Activated T-helper 2 cell treated with anti-CD3 and anti-CD28 coated beads, Interferon-gamma antibody, Interleukin-2, Interleukin-4, amounts not matched to agents 10 μg/mL and 5 μg/mL and 100 μg/mL, durations not matched to agents 14 hours and 24 hours and 36 hours (primary cell): ENCODE measurements at regions not wholly inside any gene's neighbourhood (a gene's known extent, or its start where the extent isn't known, plus 50 kb on each side); places are given as distances from the start of the nearest gene placed in this dataset.
"Not testable (repeated sequence)": the region's sequence is repeated elsewhere in the genome, so short reads cannot be mapped to it uniquely, and the experiment has no call there.

ENCODE experiments used
- DNase-seq: peaks from one replicate; pipeline ENCODE4 v3.0.0; 2021; ENCODE audit warnings: low spot score
- H3K27ac Mint-ChIP-seq: one replicate; pipeline ENCODE4 v1.8.0; 2021; ENCODE audit warnings: mixed read lengths
- H3K27me3 Mint-ChIP-seq: one replicate; pipeline ENCODE4 v1.8.0; 2021; ENCODE audit warnings: low read depth, mixed read lengths
- H3K36me3 Mint-ChIP-seq: one replicate; pipeline ENCODE4 v1.8.0; 2021; ENCODE audit warnings: low read depth, mixed read lengths
- H3K4me1 Mint-ChIP-seq: one replicate; pipeline ENCODE4 v1.8.0; 2021; ENCODE audit warnings: low read depth, mixed read lengths
- H3K4me3 Mint-ChIP-seq: one replicate; pipeline ENCODE4 v1.8.0; 2021; ENCODE audit warnings: low read depth, mild to moderate bottlenecking, moderate library complexity, mixed read lengths
- H3K9me3 Mint-ChIP-seq: one replicate; pipeline ENCODE4 v1.8.0; 2021; ENCODE audit warnings: mixed read lengths
- intact Hi-C: fragments of 100-400 bp; cut with micrococcal nuclease; formaldehyde crosslinking; loops from one replicate; pipeline ENCODE4 v1.15.1; 2023

DNA sequence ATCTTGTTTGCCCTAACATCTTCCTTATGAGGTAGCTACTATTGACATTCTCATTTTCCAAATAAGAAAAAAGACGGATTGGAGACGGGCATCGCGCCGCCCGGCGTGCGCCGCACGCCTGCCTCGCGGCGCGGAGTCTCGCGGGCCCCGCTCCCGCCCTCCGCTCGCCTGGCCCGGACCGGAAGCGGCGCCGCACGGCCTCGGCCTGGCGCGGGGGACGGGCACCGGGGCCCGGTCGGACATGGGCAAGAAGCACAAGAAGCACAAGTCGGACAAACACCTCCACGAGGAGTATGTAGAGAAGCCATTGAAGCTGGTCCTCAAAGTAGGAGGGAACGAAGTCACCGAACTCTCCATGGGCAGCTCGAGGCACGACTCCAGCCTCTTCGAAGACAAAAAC, 112.0 kb downstream of the IL12A start:
- H3K27ac Mint-ChIP-seq: no peak overlapping the region
- no peaks in the 10 kb centered on the region for H3K9me3 Mint-ChIP-seq
- peaks cover 3% of the 10 kb centered on the region for H3K27me3 Mint-ChIP-seq
- intact Hi-C loops: no loop called here
- H3K4me1 Mint-ChIP-seq: peaks cover 5% of the 10 kb centered on the region
- no peak overlapping the region for H3K4me3 Mint-ChIP-seq
- no peaks in the 10 kb centered on the region for H3K36me3 Mint-ChIP-seq
- no peak for DNase-seq

DNA sequence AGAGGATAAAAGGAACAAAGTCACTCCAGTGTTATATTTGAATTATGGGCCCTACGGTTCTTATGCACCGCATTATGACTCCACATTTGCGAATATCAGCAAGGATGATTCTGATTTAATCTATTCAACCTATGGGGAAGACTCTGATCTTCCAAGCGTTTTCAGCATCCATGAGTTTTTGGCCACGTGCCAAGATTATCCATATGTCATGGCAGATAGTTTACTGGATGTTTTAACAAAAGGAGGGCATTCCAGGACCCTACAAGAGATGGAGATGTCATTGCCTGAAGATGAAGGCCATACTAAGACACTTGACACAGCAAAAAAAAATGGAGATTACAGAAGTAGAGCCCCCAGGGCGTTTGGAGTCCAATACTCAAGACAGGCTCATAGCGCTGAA, 113.4 kb downstream of the IL12A start:
- H3K36me3 Mint-ChIP-seq, H3K4me3 Mint-ChIP-seq, DNase-seq, intact Hi-C loops, H3K27me3 Mint-ChIP-seq, H3K4me1 Mint-ChIP-seq, H3K27ac Mint-ChIP-seq, H3K9me3 Mint-ChIP-seq: not testable (repeated sequence)

DNA sequence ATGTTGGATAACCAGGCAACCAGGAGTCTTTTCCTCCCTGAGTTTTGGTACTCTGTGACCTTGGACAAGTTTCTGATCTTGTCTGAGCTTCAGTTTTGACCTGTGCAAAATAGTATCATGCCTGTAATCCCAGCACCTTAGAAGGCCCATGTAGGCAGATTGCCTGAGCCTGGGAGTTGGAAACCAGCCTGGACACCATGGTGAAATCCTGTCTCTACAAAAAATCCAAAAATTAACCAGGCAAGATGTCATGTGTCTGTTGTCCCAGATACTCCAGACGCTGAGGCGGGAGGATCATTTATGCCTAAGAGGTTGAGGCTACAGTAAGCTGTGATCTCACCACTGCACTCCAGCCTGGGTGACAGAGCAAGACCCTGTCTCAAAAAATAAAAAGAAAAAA, 114.8 kb downstream of the IL12A start:
- intact Hi-C loops: no loop called here
- peaks cover 5% of the 10 kb centered on the region for H3K4me1 Mint-ChIP-seq
- H3K9me3 Mint-ChIP-seq: no peaks in the 10 kb centered on the region
- peaks cover 14% of the 10 kb centered on the region for H3K27me3 Mint-ChIP-seq
- no peak overlapping the region for H3K4me3 Mint-ChIP-seq
- H3K36me3 Mint-ChIP-seq: no peaks in the 10 kb centered on the region
- no peak for DNase-seq
- H3K27ac Mint-ChIP-seq: no peak overlapping the region

DNA sequence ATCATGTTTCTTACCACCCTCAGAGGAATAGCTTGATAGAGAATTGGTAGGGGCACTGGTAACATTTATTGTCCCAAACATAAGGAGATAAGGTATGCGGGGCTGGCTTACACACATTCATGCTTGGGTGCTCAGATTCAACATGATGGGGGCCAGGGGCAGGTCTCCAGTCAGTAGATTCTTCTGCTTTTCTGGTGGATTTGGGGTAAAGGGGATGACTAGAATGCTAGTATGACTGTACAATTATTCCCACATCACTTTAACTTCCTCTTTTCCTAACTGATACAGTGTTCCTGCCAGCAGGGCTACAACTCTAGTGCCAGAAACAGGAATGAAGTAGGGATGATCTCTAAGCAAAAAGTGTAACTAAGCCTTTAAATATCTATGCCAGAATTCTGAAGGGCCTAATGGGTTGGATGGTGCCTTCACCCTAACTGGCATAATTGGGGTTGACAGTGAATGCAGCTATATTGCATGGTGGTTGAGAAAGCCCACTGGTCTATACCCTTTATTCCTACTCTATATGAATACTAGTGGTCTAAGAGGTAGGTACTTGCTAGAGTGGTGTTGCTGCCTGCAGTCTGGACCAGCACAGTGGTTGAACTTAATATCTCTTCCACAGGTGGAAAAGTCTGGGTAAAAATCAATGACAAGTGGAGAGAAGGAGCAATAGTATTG, 117.4 kb downstream of the IL12A start:
- no peak for DNase-seq
- Mint-ChIP-seq H3K9me3 (no peaks in the 10 kb centered on the region), H3K4me3 (no peak overlapping the region), H3K27me3 (peaks cover 12% of the 10 kb centered on the region), H3K27ac (no peak overlapping the region), H3K4me1 (no peaks in the 10 kb centered on the region), H3K36me3 (no peaks in the 10 kb centered on the region)
- intact Hi-C loops: no loop called here

DNA sequence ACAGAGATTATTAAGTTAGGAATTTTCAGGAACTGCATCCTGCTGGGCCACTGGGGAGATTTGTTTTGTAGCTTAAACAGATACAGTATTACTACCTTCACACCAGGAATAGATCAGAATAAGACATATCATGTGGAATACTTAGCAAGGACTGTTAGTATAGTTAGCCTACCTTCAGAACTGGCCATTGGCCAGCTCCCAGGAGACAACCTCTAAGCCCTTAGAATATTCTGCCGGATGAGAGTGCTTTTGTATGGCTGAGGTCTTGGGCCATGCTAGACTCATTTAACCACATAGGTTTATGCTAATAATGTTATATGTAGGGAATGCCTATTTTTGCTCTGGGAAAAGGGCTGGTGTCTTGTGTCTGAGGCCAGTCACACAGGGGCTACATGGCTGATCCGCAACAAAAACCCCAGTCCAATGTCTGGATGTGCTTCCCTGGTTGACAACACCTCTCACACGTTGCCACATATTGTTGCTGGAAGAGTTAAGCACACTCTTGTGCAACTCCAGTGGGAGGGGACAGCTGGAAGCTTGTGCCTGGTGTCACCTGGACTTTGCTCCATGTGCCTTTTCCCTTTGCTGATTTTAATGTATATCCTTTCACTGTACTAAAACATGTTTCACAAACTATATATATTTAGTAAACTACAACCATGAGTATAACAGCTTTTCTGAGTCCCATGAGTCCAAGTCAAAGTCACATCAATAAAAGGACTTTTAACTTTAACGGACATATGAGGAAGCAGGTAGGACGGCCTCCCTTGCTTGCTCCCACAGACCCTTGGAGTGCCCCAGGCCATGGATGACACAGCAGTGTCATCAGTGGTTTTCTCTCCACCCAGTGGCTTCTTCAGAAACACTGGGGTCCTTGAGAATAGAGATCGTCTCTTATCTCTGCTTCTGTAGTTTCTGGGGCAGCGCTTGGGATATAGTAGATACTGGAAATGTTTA, 118.0 kb upstream of the C3orf80 start:
- intact Hi-C loops: no loop called here
- H3K36me3 Mint-ChIP-seq: no peaks in the 10 kb centered on the region
- H3K27ac Mint-ChIP-seq: no peak overlapping the region
- H3K27me3 Mint-ChIP-seq: peaks cover 17% of the 10 kb centered on the region
- no peaks in the 10 kb centered on the region for H3K4me1 Mint-ChIP-seq
- H3K4me3 Mint-ChIP-seq: no peak overlapping the region
- H3K9me3 Mint-ChIP-seq: no peaks in the 10 kb centered on the region
- no peak for DNase-seq

DNA sequence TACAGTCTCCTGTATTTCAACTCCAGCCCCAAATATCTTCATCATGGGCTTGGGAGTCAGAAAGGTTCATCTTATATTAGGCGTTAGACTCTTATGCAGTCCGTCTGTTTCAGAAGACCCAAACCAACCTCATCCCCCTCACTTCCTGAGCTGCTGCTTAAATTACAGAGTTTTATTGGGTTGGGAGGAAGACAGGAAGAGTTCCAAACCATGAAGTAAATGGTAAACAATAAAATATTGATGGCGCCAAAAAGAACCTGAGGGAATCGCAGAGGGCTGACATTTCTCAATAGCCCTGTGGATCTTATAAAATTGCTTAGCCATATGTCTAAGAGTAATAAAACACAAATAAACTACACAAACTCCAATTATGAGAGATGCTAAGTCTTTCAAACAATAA, 116.9 kb upstream of the C3orf80 start:
- intact Hi-C loops: no loop called here
- H3K4me1 Mint-ChIP-seq: no peaks in the 10 kb centered on the region
- no peaks in the 10 kb centered on the region for H3K9me3 Mint-ChIP-seq
- no peak overlapping the region for H3K4me3 Mint-ChIP-seq
- H3K27me3 Mint-ChIP-seq: peaks cover 27% of the 10 kb centered on the region
- no peaks in the 10 kb centered on the region for H3K36me3 Mint-ChIP-seq
- H3K27ac Mint-ChIP-seq: no peak overlapping the region
- no peak for DNase-seq

DNA sequence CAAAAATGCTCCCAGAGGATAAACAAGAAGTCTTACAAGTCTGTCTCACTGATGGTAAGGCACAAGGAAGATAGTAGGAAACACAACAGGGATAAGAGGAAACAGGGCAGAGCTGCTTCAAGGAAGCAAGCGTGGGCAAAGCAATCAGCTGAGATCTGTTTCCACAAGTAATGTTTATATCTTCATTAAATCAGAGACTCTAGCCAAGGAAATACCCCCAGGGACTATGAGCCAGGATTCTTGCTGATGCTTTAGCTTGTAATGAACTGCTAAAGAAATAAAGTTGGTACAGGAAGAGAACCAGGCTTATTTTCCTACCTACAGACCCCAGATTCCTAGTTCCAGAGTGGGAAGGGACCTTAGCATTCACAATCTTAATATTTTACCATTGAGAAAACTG, 112.7 kb upstream of the C3orf80 start:
- no peak overlapping the region for H3K4me3 Mint-ChIP-seq

DNA sequence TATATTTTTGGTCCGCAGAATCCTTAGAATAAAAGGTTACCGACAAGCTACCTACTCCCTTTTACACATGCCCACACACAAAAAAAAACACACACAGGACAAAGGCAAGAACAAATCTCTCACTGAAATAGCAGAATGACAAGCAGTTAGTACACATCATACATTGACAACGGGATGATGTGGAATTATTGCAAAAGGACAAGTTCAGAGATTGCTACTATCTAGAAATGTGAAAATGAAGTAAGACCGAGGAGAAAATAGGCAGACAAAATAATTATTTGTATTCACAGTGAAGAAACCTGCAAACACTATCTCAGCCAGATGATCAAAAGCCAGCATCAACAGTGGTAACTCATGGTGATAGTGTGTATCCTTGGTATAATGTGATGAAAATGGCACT, 112.2 kb upstream of the C3orf80 start:
- H3K36me3 Mint-ChIP-seq: no peaks in the 10 kb centered on the region
- no peaks in the 10 kb centered on the region for H3K4me1 Mint-ChIP-seq
- H3K27ac Mint-ChIP-seq: no peak overlapping the region
- H3K4me3 Mint-ChIP-seq: no peak overlapping the region
- DNase-seq: no peak
- H3K27me3 Mint-ChIP-seq: peaks cover 39% of the 10 kb centered on the region
- peaks cover 4% of the 10 kb centered on the region for H3K9me3 Mint-ChIP-seq
- intact Hi-C loops: no loop called here

More for the DNA sequence above, 112.7 kb upstream of the C3orf80 start:
- H3K27me3 Mint-ChIP-seq: peaks cover 37% of the 10 kb centered on the region
- no peak for DNase-seq
- H3K4me1 Mint-ChIP-seq: no peaks in the 10 kb centered on the region
- H3K36me3 Mint-ChIP-seq: no peaks in the 10 kb centered on the region
- peaks cover 4% of the 10 kb centered on the region for H3K9me3 Mint-ChIP-seq
- intact Hi-C loops: no loop called here
- H3K27ac Mint-ChIP-seq: no peak overlapping the region

DNA sequence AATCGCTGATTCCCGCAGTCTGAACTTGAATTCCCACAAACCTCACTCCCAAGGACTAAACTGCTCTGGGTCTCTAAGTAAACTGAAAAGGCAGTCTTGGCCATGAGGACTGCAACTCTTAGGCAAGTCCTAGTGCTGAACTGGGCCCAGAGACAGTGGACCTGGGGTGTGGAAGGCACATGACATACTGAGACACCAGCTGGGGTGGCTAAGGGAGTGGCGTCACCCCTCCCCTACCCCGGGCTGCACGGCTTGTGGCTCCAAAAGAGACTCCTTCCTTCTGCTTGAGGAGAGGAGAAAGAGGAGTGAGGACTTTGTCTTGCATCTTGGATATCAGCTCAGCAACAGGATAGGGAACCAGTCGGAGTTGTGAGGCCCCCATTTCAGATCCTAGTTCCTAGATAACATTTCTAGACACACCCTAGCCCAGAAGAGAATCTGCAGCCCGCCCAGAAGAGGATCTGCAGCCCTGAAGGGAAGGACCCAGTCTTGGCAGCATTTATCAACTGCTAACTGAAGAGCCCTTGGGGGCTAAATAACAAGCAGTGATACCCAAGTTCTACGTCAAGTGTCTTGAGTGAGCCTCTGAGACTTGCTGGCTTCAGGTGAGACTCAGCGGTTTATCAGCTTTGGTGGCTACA, 110.7 kb upstream of the C3orf80 start:
- no peak overlapping the region for H3K27ac Mint-ChIP-seq
- no peaks in the 10 kb centered on the region for H3K36me3 Mint-ChIP-seq
- H3K27me3 Mint-ChIP-seq: peaks cover 43% of the 10 kb centered on the region
- H3K4me1 Mint-ChIP-seq: no peaks in the 10 kb centered on the region
- no peak for DNase-seq
- intact Hi-C loops: no loop called here
- peaks cover 14% of the 10 kb centered on the region for H3K9me3 Mint-ChIP-seq
- H3K4me3 Mint-ChIP-seq: no peak overlapping the region

DNA sequence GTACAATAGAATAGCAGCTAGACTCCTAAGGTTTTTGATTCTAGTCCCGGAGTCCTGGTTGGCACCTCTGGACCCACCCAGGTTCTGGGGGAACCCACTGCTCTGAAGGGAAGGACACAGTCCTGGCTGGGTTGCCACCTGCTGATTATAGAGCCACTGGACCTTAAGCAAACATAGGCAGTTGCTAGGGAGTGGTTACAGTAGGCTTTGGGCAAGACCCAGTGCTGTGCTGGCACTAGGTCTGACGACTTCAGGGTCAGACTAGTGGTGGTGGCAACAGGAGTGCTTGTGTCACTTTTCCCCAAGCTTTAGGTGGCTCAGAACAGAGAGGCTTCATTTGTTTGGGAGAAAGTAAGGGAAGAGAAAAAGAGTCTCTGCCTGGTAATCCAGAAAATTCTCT, 109.8 kb upstream of the C3orf80 start:
- Mint-ChIP-seq H3K27ac (no peak overlapping the region), H3K4me1 (no peaks in the 10 kb centered on the region), H3K4me3 (no peak overlapping the region), H3K9me3 (peaks cover 23% of the 10 kb centered on the region), H3K27me3 (peaks cover 44% of the 10 kb centered on the region), H3K36me3 (no peaks in the 10 kb centered on the region)
- intact Hi-C loops: no loop called here
- DNase-seq: no peak

DNA sequence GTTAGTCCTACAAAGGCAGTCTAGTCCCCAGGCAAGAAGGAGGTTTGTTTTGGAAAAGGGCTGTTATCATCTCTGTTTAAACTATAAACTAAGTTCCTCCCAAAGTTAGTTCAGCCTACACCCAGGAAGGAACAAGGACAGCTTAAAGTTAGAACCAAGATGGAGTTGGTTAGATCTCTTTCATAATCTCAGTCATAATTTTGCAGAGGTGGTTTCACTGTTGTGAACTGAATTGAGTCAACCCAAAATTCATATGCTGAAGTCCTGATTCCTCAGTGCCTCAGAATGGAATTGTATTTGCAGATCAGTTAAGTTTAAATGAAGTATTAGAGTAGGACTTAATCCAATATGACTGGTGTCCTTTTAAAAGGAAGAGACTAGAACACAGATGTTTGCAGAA, 101.0 kb upstream of the C3orf80 start:
- peaks cover 14% of the 10 kb centered on the region for H3K9me3 Mint-ChIP-seq
- H3K4me3 Mint-ChIP-seq: no peak overlapping the region
- DNase-seq: no peak
- peaks cover 43% of the 10 kb centered on the region for H3K4me1 Mint-ChIP-seq
- H3K27me3 Mint-ChIP-seq: peaks cover 7% of the 10 kb centered on the region
- intact Hi-C loops: loop anchor here (1.0 kb wide), 1 partner anchor 16 kb away; no protein-coding TSS in a partner anchor
- peak overlapping the region; percentile 3 for H3K27ac Mint-ChIP-seq
- no peaks in the 10 kb centered on the region for H3K36me3 Mint-ChIP-seq

DNA sequence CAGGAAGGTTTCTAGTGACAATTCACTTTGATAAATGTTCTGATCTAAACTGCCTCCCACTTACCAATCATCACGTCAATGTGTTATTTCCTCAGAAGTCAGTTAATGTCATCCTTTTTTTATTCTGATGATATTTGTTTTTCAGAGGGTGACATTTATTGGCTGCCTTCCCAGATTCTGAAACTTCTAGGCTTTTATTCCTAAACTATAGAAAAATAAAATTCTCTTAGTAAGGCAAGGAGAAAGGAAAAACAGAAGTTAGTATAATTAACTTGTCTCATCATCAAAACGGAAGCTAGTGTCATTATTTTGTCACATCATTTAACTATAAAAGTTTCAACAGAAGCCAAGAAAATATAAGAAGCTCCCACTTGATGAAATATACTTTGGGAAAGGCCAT, 100.0 kb upstream of the C3orf80 start:
- Mint-ChIP-seq H3K4me1 (peaks cover 50% of the 10 kb centered on the region), H3K27me3 (peaks cover 7% of the 10 kb centered on the region), H3K36me3 (no peaks in the 10 kb centered on the region), H3K4me3 (no peak overlapping the region), H3K27ac (no peak overlapping the region), H3K9me3 (peaks cover 5% of the 10 kb centered on the region)
- intact Hi-C loops: no loop called here
- DNase-seq: no peak

DNA sequence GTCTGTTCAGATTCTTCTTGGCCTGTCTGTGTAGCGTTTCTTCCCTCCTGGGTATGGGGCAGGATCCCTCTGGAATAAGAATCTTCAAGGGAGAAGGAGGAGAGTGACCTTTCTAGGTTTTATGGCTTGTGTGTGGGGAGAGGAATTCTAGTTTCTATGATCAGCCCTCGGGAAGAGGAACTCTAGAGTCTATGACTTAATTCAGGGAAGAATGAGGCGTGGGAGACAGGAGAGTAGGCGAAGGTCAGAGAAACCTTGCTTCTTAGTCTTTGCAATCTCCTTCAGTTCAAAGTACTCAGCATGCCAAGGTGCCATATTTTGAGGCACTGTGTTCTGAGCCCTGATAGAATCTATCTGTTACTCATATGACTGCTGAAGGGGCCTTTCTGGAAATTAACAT, 99.2 kb upstream of the C3orf80 start:
- intact Hi-C loops: loop anchor here (2.0 kb wide), 1 partner anchor 99 kb away; no protein-coding TSS in a partner anchor
- Mint-ChIP-seq H3K27me3 (peaks cover 2% of the 10 kb centered on the region), H3K4me1 (peaks cover 50% of the 10 kb centered on the region), H3K36me3 (no peaks in the 10 kb centered on the region), H3K27ac (no peak overlapping the region), H3K4me3 (no peak overlapping the region), H3K9me3 (no peaks in the 10 kb centered on the region)
- DNase-seq: no peak
